GM13977 (cell line): ENCODE measurements at regions not wholly inside any gene's neighbourhood (a gene's known extent, or its start where the extent isn't known, plus 50 kb on each side); places are given as distances from the start of the nearest gene placed in this dataset.

Experiments
- DNase-seq: peaks from one replicate; pipeline ENCODE4 v3.0.0; 2012; ENCODE audit warnings: low spot score
- CTCF ChIP-seq: IDR thresholded peaks from 2 replicates; pipeline ENCODE4 v1.5.1; 2012; ENCODE audit warnings: mild to moderate bottlenecking, control low read depth; ENCODE audit not compliant: insufficient read depth; ENCODE audit errors: extremely low read depth, missing control alignments
- in situ Hi-C: fragments of 300-500 bp; cut with MboI; formaldehyde crosslinking; loops from one replicate; pipeline ENCODE4 v1.12.0; 2022; ENCODE audit warnings: low sequenced_read_pairs, low pct_unique_long_range_greater_than_20kb, mixed read lengths, inconsistent platforms; ENCODE audit not compliant: unreplicated experiment

DNA sequence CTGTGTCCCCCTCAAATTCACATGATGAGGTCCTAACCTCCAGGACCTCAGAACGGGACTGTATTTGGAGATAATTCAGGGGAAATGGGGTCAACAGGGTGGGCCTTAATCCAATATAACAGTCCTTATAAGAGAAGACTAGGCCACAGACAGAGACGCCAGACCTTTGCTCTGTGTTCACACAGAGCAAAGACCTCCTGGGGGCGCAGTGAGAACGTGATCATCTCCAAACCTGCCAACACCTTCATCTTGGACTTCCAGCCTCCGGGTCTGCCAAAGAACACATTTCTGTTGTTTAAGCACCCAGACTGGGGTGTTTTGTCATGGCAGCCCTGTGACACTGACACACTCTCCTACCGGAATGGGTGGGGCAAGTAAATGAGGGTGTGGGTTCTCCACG is 250.2 kb downstream of the MN1 start:
- no peak for DNase-seq
- in situ Hi-C loops: no loop called here
- no peak for TF ChIP-seq CTCF

GRCh38 chr22:27552176-27552575 is 249.4 kb downstream of the MN1 start:
- no peak for TF ChIP-seq CTCF
- no peak for DNase-seq
- in situ Hi-C loops: no loop called here

DNA sequence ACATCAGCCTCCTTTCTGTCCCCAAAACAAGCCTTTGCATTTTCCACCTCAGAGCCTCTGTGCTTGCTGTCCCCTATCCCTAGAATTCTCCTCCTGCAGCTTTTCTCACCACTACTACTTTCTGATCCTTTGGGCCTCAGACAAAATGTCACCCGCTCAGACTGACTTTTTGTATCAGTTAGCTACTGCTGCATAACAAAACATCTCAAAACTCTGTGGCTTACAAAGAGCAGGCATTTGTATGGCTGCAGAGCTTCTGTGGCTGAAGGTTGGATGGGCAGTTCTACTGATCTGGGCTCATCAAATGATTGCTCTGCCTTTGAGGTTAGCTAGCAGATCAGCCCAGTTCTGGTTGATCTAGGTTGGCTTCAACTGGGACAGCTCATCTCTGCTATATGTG is 248.7 kb downstream of the MN1 start:
- in situ Hi-C loops: no loop called here
- no peak for TF ChIP-seq CTCF
- no peak for DNase-seq

- TF ChIP-seq CTCF: no peak
- in situ Hi-C loops: no loop called here
- DNase-seq: no peak
These were observed 247.3 kb downstream of the MN1 start for GRCh38 chr22:27554106-27554811.

GRCh38 chr22:27554841-27555456 is 246.6 kb downstream of the MN1 start:
- in situ Hi-C loops: no loop called here
- DNase-seq: no peak
- TF ChIP-seq CTCF: no peak

DNA sequence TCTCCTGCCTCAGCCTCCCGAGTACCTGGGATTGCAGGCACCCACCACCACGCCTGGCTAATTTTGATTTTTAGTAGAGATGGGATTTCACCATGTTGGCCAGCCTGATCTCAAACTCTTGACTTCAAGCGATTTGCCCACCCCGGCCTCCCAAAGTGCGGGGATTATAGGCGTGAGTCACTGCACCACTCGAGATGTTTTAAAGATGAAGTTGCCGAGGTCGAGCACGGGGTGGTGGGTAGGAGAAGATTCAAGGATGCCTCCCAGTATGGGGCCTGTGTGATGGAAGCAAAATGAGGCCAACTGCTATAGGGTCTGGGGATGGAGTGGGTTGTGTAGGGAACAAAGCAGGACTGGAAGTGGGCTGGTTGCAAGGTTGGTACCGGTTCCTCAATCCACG is 245.2 kb downstream of the MN1 start:
- DNase-seq: no peak

More for the DNA sequence above, 245.2 kb downstream of the MN1 start:
- no peak for TF ChIP-seq CTCF
- in situ Hi-C loops: no loop called here
